ENCODE measurements at regions not wholly inside any gene's neighbourhood (a gene's known extent, or its start where the extent isn't known, plus 50 kb on each side); places are given as distances from the start of the nearest gene placed in this dataset.

GRCh38 chr13:23988546-23989122 is 91.3 kb upstream of the C1QTNF9B start:
- Mint-ChIP-seq H3K9me3 (no peaks in the 10 kb centered on the region), H3K4me3 (no peak overlapping the region), H3K27ac (no peak overlapping the region), H3K27me3 (ENCODE audit: low read depth) (peaks cover 44% of the 10 kb centered on the region), H3K36me3 (ENCODE audit: low read depth) (no peaks in the 10 kb centered on the region), H3K4me1 (ENCODE audit: low read depth) (peaks cover 2% of the 10 kb centered on the region)
- DNase-seq (ENCODE audit: low spot score): no peak

- Mint-ChIP-seq H3K27ac (no peak overlapping the region), H3K36me3 (ENCODE audit: low read depth) (no peaks in the 10 kb centered on the region), H3K4me3 (no peak overlapping the region), H3K4me1 (ENCODE audit: low read depth) (peaks cover 3% of the 10 kb centered on the region), H3K9me3 (no peaks in the 10 kb centered on the region), H3K27me3 (ENCODE audit: low read depth) (peaks cover 40% of the 10 kb centered on the region)
- DNase-seq (ENCODE audit: low spot score): no peak
Observed at GRCh38 chr13:23990455-23990854, 93.2 kb upstream of the C1QTNF9B start.

GRCh38 chr13:23991119-23991518 is 93.8 kb upstream of the C1QTNF9B start:
- no peak for DNase-seq (ENCODE audit: low spot score)
- Mint-ChIP-seq H3K9me3 (no peaks in the 10 kb centered on the region), H3K4me1 (ENCODE audit: low read depth) (peaks cover 8% of the 10 kb centered on the region), H3K27me3 (ENCODE audit: low read depth) (peaks cover 36% of the 10 kb centered on the region), H3K27ac (no peak overlapping the region), H3K4me3 (no peak overlapping the region), H3K36me3 (ENCODE audit: low read depth) (no peaks in the 10 kb centered on the region)

GRCh38 chr13:23992781-23993679 is 95.7 kb upstream of the C1QTNF9B start:
- H3K4me3 Mint-ChIP-seq: no peak overlapping the region
- no peak for DNase-seq (ENCODE audit: low spot score)
- peaks cover 6% of the 10 kb centered on the region for H3K9me3 Mint-ChIP-seq
- H3K4me1 Mint-ChIP-seq (ENCODE audit: low read depth): peaks cover 11% of the 10 kb centered on the region
- no peaks in the 10 kb centered on the region for H3K36me3 Mint-ChIP-seq (ENCODE audit: low read depth)
- no peak overlapping the region for H3K27ac Mint-ChIP-seq
- H3K27me3 Mint-ChIP-seq (ENCODE audit: low read depth): peaks cover 31% of the 10 kb centered on the region

DNA sequence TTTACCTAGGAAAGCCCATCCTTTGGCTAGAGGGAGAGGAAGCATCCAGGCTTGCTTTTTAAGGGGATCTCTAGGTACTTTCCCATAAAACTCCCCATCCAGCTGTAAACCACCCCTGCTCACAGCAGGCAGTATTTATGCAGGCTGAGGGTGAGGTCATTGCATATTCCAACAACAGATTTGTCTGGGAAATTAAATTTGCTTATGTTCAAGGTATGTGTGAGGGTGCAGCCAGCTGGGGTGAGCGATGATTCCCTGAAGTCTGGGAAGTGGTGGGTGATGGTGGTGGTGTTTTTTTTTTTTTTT is 96.3 kb upstream of the C1QTNF9B start:
- DNase-seq (ENCODE audit: low spot score): no peak
- H3K4me3 Mint-ChIP-seq: no peak overlapping the region
- H3K36me3 Mint-ChIP-seq (ENCODE audit: low read depth): no peaks in the 10 kb centered on the region
- peaks cover 29% of the 10 kb centered on the region for H3K27me3 Mint-ChIP-seq (ENCODE audit: low read depth)
- peaks cover 15% of the 10 kb centered on the region for H3K4me1 Mint-ChIP-seq (ENCODE audit: low read depth)
- H3K9me3 Mint-ChIP-seq: peaks cover 6% of the 10 kb centered on the region
- no peak overlapping the region for H3K27ac Mint-ChIP-seq

GRCh38 chr13:23995283-23996073 is 98.2 kb upstream of the C1QTNF9B start:
- peaks cover 13% of the 10 kb centered on the region for H3K4me1 Mint-ChIP-seq (ENCODE audit: low read depth)
- no peak overlapping the region for H3K27ac Mint-ChIP-seq
- H3K4me3 Mint-ChIP-seq: no peak overlapping the region
- peaks cover 15% of the 10 kb centered on the region for H3K27me3 Mint-ChIP-seq (ENCODE audit: low read depth)
- H3K36me3 Mint-ChIP-seq (ENCODE audit: low read depth): no peaks in the 10 kb centered on the region
- peaks cover 6% of the 10 kb centered on the region for H3K9me3 Mint-ChIP-seq
- DNase-seq (ENCODE audit: low spot score): no peak

- peaks cover 13% of the 10 kb centered on the region for H3K4me1 Mint-ChIP-seq (ENCODE audit: low read depth)
- H3K9me3 Mint-ChIP-seq: peaks cover 6% of the 10 kb centered on the region
- H3K27me3 Mint-ChIP-seq (ENCODE audit: low read depth): peaks cover 9% of the 10 kb centered on the region
- H3K4me3 Mint-ChIP-seq: no peak overlapping the region
- no peak overlapping the region for H3K27ac Mint-ChIP-seq
- DNase-seq (ENCODE audit: low spot score): no peak
- H3K36me3 Mint-ChIP-seq (ENCODE audit: low read depth): no peaks in the 10 kb centered on the region
Observed at GRCh38 chr13:23996456-23996855, 99.2 kb upstream of the C1QTNF9B start.

- no peaks in the 10 kb centered on the region for H3K36me3 Mint-ChIP-seq (ENCODE audit: low read depth)
- no peak overlapping the region for H3K4me3 Mint-ChIP-seq
- H3K4me1 Mint-ChIP-seq (ENCODE audit: low read depth): peaks cover 13% of the 10 kb centered on the region
Observed at GRCh38 chr13:23999424-23999823, 102.1 kb upstream of the C1QTNF9B start.

DNA sequence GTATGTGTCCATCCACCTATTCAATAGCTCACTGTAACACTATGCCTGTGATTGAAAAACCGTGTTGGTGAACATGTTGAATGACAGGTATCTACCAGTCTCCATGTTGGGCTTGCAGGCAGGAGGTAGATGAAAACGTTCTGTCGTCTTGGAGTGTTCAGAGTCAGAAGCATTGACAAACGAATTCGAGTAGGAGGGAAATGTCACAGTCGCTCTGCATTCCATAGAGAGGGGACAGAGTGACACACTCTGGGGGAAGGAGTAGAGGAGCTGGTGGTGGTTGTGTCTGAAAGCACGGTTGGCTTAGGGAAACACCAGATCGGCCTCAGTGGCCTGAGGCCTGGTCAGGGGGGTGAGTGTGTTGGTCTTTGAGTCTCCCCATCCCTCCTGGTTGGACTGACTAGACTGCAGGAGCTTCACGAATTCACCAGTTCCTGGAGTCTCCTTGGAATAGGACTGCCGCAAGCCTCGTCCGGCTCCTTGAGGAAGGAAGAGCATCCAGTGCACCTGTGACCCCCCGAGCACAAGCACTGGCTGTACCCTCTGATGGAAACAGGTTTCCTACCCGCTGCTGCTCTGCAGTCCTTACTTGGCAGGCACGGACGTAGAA is 105.0 kb upstream of the C1QTNF9B start:
- no peak overlapping the region for H3K4me3 Mint-ChIP-seq
- H3K27me3 Mint-ChIP-seq (ENCODE audit: low read depth): peaks cover 21% of the 10 kb centered on the region
- no peaks in the 10 kb centered on the region for H3K36me3 Mint-ChIP-seq (ENCODE audit: low read depth)
- peaks cover 2% of the 10 kb centered on the region for H3K9me3 Mint-ChIP-seq
- no peak overlapping the region for H3K27ac Mint-ChIP-seq
- DNase-seq (ENCODE audit: low spot score): no peak
- H3K4me1 Mint-ChIP-seq (ENCODE audit: low read depth): peaks cover 6% of the 10 kb centered on the region

More at GRCh38 chr13:23999424-23999823, 102.1 kb upstream of the C1QTNF9B start:
- peaks cover 5% of the 10 kb centered on the region for H3K27me3 Mint-ChIP-seq (ENCODE audit: low read depth)
- no peak overlapping the region for H3K27ac Mint-ChIP-seq
- no peak for DNase-seq (ENCODE audit: low spot score)
- H3K9me3 Mint-ChIP-seq: peaks cover 6% of the 10 kb centered on the region

GRCh38 chr13:24004142-24004899 is 107.0 kb upstream of the C1QTNF9B start:
- H3K9me3 Mint-ChIP-seq: no peaks in the 10 kb centered on the region
- H3K27ac Mint-ChIP-seq: no peak overlapping the region
- no peak for DNase-seq (ENCODE audit: low spot score)
- no peaks in the 10 kb centered on the region for H3K36me3 Mint-ChIP-seq (ENCODE audit: low read depth)
- peaks cover 23% of the 10 kb centered on the region for H3K27me3 Mint-ChIP-seq (ENCODE audit: low read depth)
- no peak overlapping the region for H3K4me3 Mint-ChIP-seq
- H3K4me1 Mint-ChIP-seq (ENCODE audit: low read depth): no peaks in the 10 kb centered on the region

GRCh38 chr13:24004971-24005370 is 107.7 kb upstream of the C1QTNF9B start:
- Mint-ChIP-seq H3K27me3 (ENCODE audit: low read depth) (peaks cover 23% of the 10 kb centered on the region), H3K27ac (no peak overlapping the region), H3K36me3 (ENCODE audit: low read depth) (no peaks in the 10 kb centered on the region), H3K4me3 (no peak overlapping the region), H3K9me3 (no peaks in the 10 kb centered on the region), H3K4me1 (ENCODE audit: low read depth) (no peaks in the 10 kb centered on the region)
- DNase-seq (ENCODE audit: low spot score): no peak

- H3K36me3 Mint-ChIP-seq (ENCODE audit: low read depth): no peaks in the 10 kb centered on the region
- H3K27ac Mint-ChIP-seq: no peak overlapping the region
- no peak overlapping the region for H3K4me3 Mint-ChIP-seq
- no peak for DNase-seq (ENCODE audit: low spot score)
- H3K27me3 Mint-ChIP-seq (ENCODE audit: low read depth): peaks cover 23% of the 10 kb centered on the region
- H3K9me3 Mint-ChIP-seq: no peaks in the 10 kb centered on the region
- no peaks in the 10 kb centered on the region for H3K4me1 Mint-ChIP-seq (ENCODE audit: low read depth)
Observed at GRCh38 chr13:24005755-24006281, 108.5 kb upstream of the C1QTNF9B start.
